ENCODE measurements at regions not wholly inside any gene's neighbourhood (a gene's known extent, or its start where the extent isn't known, plus 50 kb on each side); places are given as distances from the start of the nearest gene placed in this dataset.
"Not testable (repeated sequence)": the region's sequence is repeated elsewhere in the genome, so short reads cannot be mapped to it uniquely, and the experiment has no call there.

- Mint-ChIP-seq H3K4me3 (no peak overlapping the region), H3K4me1 (no peaks in the 10 kb centered on the region), H3K27me3 (ENCODE audit: low read depth in 2 of 2) (no peaks in the 10 kb centered on the region), H3K9me3 (peaks cover 12 to 18% of the 10 kb centered on the region in 2 donors), H3K27ac (no peak overlapping the region), H3K36me3 (peaks cover 5% of the 10 kb centered on the region)
- no peaks in the 10 kb centered on the region for H3K27me3 ChIP-seq (ENCODE audit: control insufficient read depth, insufficient read depth, low read length)
- DNase-seq (no peak), ATAC-seq (no peak)
- WGBS (ENCODE audit: insufficient coverage): 64% methylated on average over 2 of the region's 5 CpGs
- intact Hi-C loops (cut with micrococcal nuclease): no loop called here
- H3K36me3 ChIP-seq (ENCODE audit: control insufficient read depth, insufficient read depth, low read length): no peaks in the 10 kb centered on the region
- no peak overlapping the region for H3K27ac ChIP-seq (ENCODE audit: low read length)
- no peaks in the 10 kb centered on the region for H3K4me1 ChIP-seq (ENCODE audit: control insufficient read depth, insufficient read depth, low read length)
- TF ChIP-seq CTCF (IDR thresholded peaks at IDR 0.05): no peak
- H3K4me3 ChIP-seq (ENCODE audit: low read length): no peak overlapping the region
- H3K9me3 ChIP-seq (ENCODE audit: control insufficient read depth, insufficient read depth, low read length): peaks cover 5% of the 10 kb centered on the region
These were observed 757.1 kb downstream of the KCNT2 start for GRCh38 chr1:195851016-195851601.

GRCh38 chr1:195849180-195849579 lies 759.1 kb downstream of the KCNT2 start:
- ATAC-seq (no peak), DNase-seq (no peak)
- Histone ChIP-seq H3K4me3 (ENCODE audit: low read length) (no peak overlapping the region), H3K9me3 (ENCODE audit: control insufficient read depth, insufficient read depth, low read length) (no peaks in the 10 kb centered on the region), H3K27ac (ENCODE audit: low read length) (no peak overlapping the region), H3K36me3 (ENCODE audit: control insufficient read depth, insufficient read depth, low read length) (no peaks in the 10 kb centered on the region), H3K27me3 (ENCODE audit: control insufficient read depth, insufficient read depth, low read length) (no peaks in the 10 kb centered on the region), H3K4me1 (ENCODE audit: control insufficient read depth, insufficient read depth, low read length) (no peaks in the 10 kb centered on the region)
- intact Hi-C loops (cut with micrococcal nuclease): no loop called here
- Mint-ChIP-seq H3K36me3 (peaks cover 4% of the 10 kb centered on the region), H3K4me1 (no peaks in the 10 kb centered on the region), H3K4me3 (no peak overlapping the region), H3K27ac (no peak overlapping the region), H3K27me3 (ENCODE audit: low read depth in 2 of 2) (no peaks in the 10 kb centered on the region), H3K9me3 (peaks cover 8 to 16% of the 10 kb centered on the region in 2 donors)
- TF ChIP-seq CTCF (IDR thresholded peaks at IDR 0.05): no peak
- WGBS (ENCODE audit: insufficient coverage): no CpG with 5 or more reads among the region's 1 CpG

GRCh38 chr1:195847957-195848875 lies 760.0 kb downstream of the KCNT2 start:
- H3K36me3 ChIP-seq (ENCODE audit: control insufficient read depth, insufficient read depth, low read length); H3K27ac ChIP-seq (ENCODE audit: low read length); H3K9me3 ChIP-seq (ENCODE audit: control insufficient read depth, insufficient read depth, low read length); DNase-seq; intact Hi-C loops (cut with micrococcal nuclease); H3K4me1 Mint-ChIP-seq; H3K4me1 ChIP-seq (ENCODE audit: control insufficient read depth, insufficient read depth, low read length); H3K4me3 Mint-ChIP-seq; H3K27me3 Mint-ChIP-seq (ENCODE audit: low read depth in 2 of 2); H3K27ac Mint-ChIP-seq; H3K27me3 ChIP-seq (ENCODE audit: control insufficient read depth, insufficient read depth, low read length); H3K36me3 Mint-ChIP-seq; H3K4me3 ChIP-seq (ENCODE audit: low read length); ATAC-seq: not testable (repeated sequence)
- 89% methylated on average over 19 of the region's 19 CpGs for WGBS (ENCODE audit: insufficient coverage)
- H3K9me3 Mint-ChIP-seq: peaks cover 10 to 23% of the 10 kb centered on the region in 2 donors

GRCh38 chr1:195831789-195832188 lies 776.5 kb downstream of the KCNT2 start:
- 92% methylated on average over 4 of the region's 4 CpGs for WGBS (ENCODE audit: insufficient coverage)
- Mint-ChIP-seq H3K4me1 (no peaks in the 10 kb centered on the region), H3K36me3 (no peaks in the 10 kb centered on the region), H3K9me3 (peaks cover 6 to 7% of the 10 kb centered on the region in 2 donors), H3K4me3 (no peak overlapping the region), H3K27me3 (ENCODE audit: low read depth in 2 of 2) (no peaks in the 10 kb centered on the region), H3K27ac (no peak overlapping the region)
- no peaks in the 10 kb centered on the region for H3K4me1 ChIP-seq (ENCODE audit: control insufficient read depth, insufficient read depth, low read length)
- H3K27me3 ChIP-seq (ENCODE audit: control insufficient read depth, insufficient read depth, low read length): no peaks in the 10 kb centered on the region
- no peaks in the 10 kb centered on the region for H3K9me3 ChIP-seq (ENCODE audit: control insufficient read depth, insufficient read depth, low read length)
- intact Hi-C loops (cut with micrococcal nuclease): no loop called here
- no peak for TF ChIP-seq CTCF (IDR thresholded peaks at IDR 0.05)
- DNase-seq (no peak), ATAC-seq (no peak)
- H3K27ac ChIP-seq (ENCODE audit: low read length): no peak overlapping the region
- H3K4me3 ChIP-seq (ENCODE audit: low read length): no peak overlapping the region
- H3K36me3 ChIP-seq (ENCODE audit: control insufficient read depth, insufficient read depth, low read length): no peaks in the 10 kb centered on the region

Data from natural killer cell (primary cell).